ENCODE measurements at regions not wholly inside any gene's neighbourhood (a gene's known extent, or its start where the extent isn't known, plus 50 kb on each side); places are given as distances from the start of the nearest gene placed in this dataset.

GRCh38 chr21:23664193-23664694, 1943.0 kb downstream of the MRPL39 start (continued):
- no peak for TF ChIP-seq ZNF274 (IDR thresholded peaks at IDR 0.05; ENCODE audit: borderline replicate concordance, extremely low read depth, low read length)
- no peak for TF ChIP-seq CTCF (IDR thresholded peaks at IDR 0.05; ENCODE audit: control extremely low read depth in 1 of 3, insufficient read depth in 1 of 3, low read depth in 1 of 3, low read length in 3 of 3)
- no peak for TF ChIP-seq CHD1 (IDR thresholded peaks at IDR 0.05; ENCODE audit: low read depth, low read length)
- no peak for TF ChIP-seq RFX5 (IDR thresholded peaks at IDR 0.05; ENCODE audit: borderline replicate concordance, low read depth, low read length)
- TF ChIP-seq TAF7 (optimal IDR thresholded peaks at IDR 0.05; ENCODE audit: borderline replicate concordance, low read depth, low read length), result no peak
